GM21381 (cell line): ENCODE measurements at regions not wholly inside any gene's neighbourhood (a gene's known extent, or its start where the extent isn't known, plus 50 kb on each side); places are given as distances from the start of the nearest gene placed in this dataset.

Experiments
- ATAC-seq: cut with Tn5 transposase; IDR thresholded peaks from one replicate; pipeline ENCODE4 v1.9.1; 2021; ENCODE audit warnings: mild to moderate bottlenecking, moderate library complexity; ENCODE audit not compliant: unreplicated experiment

DNA sequence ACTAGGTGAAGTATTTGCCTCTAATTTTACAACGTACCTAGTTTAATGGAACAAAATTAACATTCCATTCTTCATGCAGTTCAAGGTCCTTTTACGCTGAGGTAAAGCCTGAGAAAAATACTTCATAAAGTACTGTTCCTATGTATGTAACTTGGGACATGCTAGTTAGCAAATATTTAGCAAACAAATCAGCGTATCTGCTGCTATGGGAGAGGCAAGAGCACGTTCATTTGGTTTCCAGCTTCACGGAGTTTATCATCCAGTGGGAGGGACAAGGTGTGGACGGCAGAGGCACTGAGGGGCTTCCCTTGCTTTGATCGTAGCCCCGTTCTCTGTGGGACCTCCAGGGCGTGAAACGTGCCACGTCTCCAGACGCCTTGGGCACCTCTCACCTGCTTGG lies 248.8 kb downstream of the IRS2 start:
- no peak for ATAC-seq

- ATAC-seq, result no peak
These were observed 253.0 kb downstream of the IRS2 start for GRCh38 chr13:109533350-109533749.

- ATAC-seq, result no peak
These were observed 256.4 kb downstream of the IRS2 start for GRCh38 chr13:109529964-109530363.

DNA sequence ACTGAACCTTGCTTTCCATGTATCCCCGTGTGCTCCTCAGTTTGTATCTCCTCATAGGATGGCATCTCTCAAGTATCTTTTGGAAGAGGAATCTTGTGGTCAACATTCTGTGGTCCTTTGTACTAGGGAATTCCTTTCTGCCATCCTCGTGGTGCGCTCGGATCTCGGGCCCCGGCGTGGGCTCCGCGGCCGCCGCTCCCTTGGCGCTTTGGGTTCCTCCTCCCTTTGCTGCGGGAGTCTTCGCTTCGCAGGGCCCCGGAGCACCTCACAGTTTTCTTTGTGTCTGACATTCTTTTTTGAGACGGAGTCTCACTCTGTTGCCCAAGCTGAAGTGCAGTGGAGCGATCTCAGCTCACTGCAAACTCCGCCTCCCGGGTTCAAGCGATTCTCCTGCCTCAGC lies 264.7 kb downstream of the IRS2 start:
- ATAC-seq, result no peak

DNA sequence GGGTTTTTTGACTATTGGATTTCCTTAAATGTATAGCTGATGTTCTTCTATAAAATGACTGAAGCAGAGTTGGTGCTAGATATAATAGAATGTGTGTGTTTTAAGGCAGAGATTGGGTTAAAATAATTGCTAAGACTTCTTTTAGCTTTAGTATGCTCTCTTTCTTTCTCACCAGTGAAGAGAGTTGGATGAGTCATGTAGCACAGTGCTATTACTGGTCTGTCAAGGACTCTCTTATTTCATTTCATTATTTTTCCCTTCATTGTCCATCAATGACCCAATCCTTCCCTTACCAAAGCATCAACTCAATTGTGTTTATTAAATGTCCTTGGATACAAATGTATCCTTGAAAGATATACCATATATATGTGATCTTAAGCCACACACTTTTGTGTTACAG lies 268.9 kb downstream of the IRS2 start:
- ATAC-seq, result no peak

DNA sequence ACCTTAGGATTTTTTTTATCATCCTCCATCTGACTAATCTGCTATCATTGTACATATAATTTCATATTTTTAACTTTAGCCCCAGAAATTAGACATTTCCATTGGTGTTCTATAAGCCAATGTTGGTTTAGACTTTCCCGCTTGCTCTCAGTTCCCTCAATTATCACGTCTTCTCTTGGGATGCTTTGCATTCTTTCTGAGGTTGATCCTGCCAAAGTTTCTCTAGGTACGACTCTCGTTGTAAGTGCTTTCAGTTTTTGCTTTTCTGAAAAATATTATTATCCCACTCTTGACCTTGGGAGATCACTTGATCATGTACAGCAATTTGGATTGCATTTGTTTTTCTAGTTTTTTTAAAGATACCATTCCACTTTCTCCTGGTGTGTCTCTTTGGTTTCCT lies 270.2 kb downstream of the IRS2 start:
- no peak for ATAC-seq

- ATAC-seq, result no peak
These were observed 276.4 kb downstream of the IRS2 start for GRCh38 chr13:109510013-109510412.

DNA sequence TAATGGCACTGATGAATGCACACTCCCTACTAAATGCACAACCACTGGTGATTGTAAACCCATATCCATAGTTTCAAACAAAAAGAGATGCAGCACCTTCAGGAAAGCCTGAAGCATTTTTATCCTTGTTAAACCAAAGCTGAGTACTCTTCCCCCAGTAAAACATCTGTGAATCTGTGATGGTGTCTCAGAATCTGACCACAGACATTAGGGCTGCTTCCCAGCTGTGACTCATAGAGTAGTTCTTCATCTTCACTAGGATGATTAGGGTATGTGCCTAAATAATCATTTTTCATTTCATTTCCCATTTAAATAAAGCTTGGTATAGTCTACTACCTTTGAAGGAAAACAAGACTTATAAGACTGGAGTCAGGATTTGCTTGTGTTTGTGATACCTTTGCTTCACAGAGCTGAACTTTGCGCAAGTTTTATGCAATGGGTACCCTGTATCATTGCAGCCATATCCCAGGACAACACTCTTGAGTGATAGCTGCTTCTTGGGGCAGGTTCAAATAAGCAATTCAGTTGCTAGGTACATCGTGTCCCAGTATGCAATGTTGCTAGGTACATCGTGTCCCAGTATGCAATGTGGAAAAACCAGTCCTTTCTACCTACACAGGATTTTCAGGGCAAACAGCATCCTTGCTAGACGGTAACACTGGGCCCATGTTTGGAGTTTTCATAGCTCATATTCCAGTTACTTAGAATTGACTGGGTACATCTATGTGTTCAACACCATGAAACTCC lies 277.1 kb downstream of the IRS2 start:
- ATAC-seq, result no peak

GRCh38 chr13:109500146-109500773 lies 286.1 kb downstream of the IRS2 start:
- no peak for ATAC-seq

DNA sequence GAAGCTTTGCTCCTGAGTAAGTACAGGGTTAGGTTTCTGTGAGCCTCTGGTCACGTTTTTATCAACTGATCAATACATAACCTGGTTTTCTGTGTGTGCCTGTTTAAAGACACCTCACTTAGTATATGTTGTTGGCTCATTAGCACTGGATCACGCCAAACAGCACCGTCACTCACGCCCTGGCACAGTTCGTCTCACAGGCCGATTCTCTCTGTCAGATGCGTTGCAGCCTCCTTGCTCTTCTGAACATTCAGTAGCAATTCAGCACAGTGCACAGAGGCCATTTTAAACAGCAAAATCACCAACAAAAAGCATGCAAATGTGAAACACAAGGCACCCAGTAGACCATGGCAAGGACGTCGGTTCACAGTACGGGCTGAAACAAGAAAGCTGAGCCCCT lies 288.5 kb downstream of the IRS2 start:
- ATAC-seq, result no peak

DNA sequence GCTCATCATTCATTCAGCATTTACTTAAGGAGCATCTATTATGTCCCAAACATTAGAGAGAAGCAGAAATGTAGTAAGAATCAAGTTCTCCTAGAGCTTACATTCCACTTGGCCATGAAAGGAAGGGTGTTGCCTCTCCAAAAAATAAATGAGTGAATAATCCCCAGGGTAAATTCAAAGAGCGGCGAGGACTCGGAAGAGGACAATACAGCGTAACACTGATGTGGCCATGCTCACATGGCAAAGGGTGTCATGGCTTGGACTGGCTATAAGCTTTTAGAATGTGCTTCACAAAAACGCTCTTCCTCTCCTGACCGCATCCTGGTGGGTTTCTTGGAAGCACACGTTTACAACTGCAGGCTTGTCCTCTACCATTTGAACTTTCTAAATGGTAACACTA lies 290.2 kb downstream of the IRS2 start:
- ATAC-seq, result no peak

- ATAC-seq, result no peak
These were observed 291.4 kb downstream of the IRS2 start for GRCh38 chr13:109494925-109495369.

DNA sequence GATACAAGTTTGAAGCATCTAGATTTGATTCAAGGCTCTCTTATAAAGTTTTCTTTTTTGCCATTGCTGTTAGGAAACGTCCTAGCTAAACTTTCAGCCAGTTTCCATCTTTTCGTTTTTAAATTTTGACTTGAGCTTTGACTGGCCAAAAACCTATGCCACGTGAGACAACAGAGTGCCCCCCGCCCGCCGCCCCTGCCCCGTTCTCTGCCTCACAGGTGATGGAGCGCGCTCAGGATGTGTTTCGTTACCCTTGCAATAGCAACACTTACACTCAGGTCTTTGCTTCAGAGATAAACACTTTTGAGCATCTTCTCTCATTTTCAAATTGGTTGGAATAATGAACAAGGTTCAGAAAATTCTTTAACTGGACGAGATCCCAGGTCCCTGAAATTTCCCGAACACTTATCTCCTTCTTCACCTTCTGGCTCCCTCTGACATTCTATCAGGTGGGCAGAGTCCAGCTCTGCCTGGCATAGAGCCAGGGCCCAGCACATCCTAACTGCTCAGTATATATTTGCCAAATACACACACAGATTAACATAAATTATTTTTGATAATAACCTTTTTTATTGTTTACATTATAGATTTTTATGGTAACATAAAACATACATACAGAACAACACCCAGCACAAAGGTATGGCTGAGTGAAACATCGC lies 301.1 kb downstream of the IRS2 start:
- ATAC-seq, result no peak

DNA sequence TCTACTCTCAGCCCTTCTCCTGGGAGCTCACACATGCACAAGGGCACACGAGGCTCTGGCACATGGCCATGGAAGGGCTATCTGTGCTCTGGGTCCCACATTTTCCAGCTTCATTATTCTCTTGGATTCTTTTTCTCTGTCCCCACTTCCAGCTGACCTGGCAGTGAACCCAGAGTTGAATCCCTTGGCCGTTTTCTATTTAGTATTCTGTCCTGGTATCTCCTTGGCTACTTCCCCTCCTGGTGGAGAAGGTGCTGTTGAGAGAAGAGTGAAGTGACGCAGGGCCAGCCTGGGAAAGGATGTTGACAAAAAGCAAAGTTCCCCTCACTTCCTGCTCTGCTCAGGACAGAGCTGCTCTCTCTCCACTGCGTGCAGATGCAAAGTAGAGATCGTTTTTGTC lies 303.1 kb downstream of the IRS2 start:
- ATAC-seq, result no peak

DNA sequence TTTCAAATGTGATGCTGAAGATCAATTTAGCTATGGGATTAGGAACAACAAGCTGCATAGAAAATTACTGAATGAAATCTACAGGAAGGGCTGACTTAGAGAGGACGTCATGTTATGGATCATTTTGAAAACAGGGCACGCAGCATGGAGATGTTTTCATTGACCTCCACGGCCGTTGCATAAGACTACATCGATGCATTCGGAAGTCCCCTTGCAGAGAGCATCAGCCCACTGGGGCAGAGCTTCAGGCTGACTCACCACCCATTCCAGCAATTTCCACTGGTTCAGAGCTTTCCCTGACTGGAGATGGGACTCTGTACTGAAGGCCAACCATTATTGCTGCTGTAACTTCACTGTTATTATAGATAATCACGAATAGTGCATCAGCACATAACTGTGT lies 305.3 kb downstream of the IRS2 start:
- ATAC-seq, result no peak

DNA sequence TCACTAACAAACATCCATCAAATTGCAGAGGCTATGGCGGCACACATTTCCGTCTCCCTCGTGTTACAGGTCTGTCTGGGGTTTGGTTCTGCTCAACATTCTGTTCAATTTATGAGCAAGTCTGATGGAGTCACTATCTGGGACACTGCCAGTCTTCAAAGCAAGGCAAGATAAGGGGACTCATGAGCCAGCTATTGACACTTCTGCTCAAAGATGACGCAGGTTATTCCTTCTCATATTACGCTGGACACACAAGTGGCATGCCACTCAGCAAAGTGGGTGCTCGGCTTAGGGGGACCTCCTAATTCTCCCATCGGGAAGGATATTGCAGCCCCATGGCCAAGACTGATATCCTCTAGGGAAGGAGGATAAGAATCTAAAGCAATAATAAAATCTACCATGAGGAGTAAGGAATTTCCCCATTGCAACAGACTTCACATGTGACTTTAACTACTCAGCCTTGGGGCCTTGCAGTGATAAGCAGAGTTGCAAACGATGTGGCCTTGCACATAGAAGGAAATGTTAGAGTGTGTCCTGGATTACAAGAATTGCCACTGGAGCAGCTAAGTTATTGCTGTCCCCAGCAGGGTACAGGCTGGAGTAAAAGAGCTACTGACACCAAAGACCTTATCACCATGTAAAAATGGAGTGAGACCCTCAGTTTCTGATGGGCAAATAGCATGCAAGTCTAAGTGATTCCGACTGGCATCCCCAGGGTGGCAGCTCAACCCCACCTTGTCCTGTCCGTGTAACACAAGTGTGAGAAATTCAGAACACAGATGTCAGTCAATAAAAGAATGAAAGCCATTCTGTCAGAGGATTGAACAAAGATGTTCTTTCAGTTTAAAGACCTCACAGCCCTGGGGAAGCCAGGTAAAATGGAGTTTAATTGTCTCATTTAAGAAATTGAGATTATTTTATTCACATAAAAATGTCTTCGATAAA lies 306.1 kb downstream of the IRS2 start:
- ATAC-seq, result no peak

- no peak for ATAC-seq
These were observed 306.8 kb downstream of the IRS2 start for GRCh38 chr13:109479534-109479933.

DNA sequence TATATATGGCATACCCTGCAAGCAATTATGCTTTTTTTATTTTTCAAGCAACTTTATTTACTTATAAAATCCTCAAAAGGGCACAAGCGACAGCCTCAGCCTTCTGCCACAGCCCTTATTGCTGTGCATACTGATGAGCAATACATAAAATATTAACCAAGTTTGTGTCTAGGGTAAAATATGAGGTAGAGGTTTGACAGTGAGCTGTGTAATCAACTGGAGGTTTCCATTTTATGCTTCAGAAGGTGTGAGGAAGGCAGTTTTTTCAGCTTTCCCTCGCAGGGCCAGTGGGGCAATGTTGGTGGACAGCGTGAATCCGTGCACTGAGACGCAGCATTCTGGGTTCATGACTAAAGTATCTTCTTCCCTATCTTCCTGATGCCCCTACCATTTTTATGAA lies 310.4 kb downstream of the IRS2 start:
- ATAC-seq, result no peak

- no peak for ATAC-seq
These were observed 318.3 kb downstream of the IRS2 start for GRCh38 chr13:109468123-109468522.

- ATAC-seq, result no peak
These were observed 321.2 kb downstream of the IRS2 start for GRCh38 chr13:109465148-109465547.
